GM10248 (cell line): ENCODE measurements at regions not wholly inside any gene's neighbourhood (a gene's known extent, or its start where the extent isn't known, plus 50 kb on each side); places are given as distances from the start of the nearest gene placed in this dataset.

Experiments used
- CTCF ChIA-PET: fragments of 300-600 bp; sonication (Branson Sonifier 250); formaldehyde crosslinking; extraction: SDS; loops from one replicate; lab custom pipeline; 2021; ENCODE audit warnings: antibody characterized with exemption; lab: Yijun Ruan, JAX
- POLR2A ChIA-PET: fragments of 350-650 bp; sonication (Branson Sonifier 250); formaldehyde crosslinking; extraction: SDS; loops from one replicate; lab custom pipeline; 2020; ENCODE audit warnings: antibody characterized with exemption; lab: Yijun Ruan, JAX
- DNase-seq: peaks from one replicate; pipeline ENCODE4 v3.0.0; 2012; ENCODE audit errors: extremely low spot score
- TF ChIP-seq, protein P1 (sequence below): IDR thresholded peaks from 2 replicates; pipeline ENCODE4 v1.5.1; 2012; ENCODE audit warnings: mild to moderate bottlenecking, low read depth; ENCODE audit errors: extremely low read depth, missing control alignments, control extremely low read depth

DNA sequence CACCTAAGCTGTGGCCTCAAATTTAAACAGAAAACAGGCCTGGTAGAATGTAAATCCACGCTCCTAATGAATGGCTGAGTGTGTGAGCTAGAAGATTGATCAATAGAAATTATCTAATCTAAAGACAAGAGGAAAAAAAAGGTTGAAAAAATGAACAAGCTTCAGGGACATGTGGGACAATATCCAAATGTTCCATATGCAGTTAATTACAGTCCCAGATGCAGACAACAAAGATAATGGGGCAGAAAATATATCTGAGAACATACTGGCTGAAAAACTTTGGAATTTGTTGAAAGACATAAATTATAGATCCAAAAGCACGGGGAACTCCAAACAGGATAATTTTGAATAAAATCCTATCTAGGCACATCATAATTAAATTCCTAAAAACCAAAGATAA, 186.7 kb upstream of the SIX2 start:
- POLR2A ChIA-PET, result no interaction called here

DNA sequence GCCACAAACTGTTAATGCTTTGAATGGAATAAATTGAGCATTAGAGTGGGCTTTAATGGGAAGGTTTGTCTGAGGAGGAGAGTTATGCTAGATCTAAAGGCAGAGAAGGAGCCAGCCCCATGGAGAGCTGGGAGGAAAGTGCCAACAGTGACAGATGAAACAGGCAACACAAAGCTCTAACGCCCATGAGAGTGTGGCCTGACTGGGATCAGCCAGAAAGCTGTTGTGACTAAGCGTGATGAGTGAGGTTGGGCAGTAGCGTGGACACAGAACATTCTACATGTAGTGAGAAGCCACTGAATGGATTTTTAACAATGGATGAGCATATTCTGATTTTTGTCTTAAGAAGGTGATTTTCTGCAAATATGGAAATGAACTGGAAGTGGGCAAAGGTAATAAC, 185.3 kb upstream of the SIX2 start:
- TF ChIP-seq, protein P1, sequence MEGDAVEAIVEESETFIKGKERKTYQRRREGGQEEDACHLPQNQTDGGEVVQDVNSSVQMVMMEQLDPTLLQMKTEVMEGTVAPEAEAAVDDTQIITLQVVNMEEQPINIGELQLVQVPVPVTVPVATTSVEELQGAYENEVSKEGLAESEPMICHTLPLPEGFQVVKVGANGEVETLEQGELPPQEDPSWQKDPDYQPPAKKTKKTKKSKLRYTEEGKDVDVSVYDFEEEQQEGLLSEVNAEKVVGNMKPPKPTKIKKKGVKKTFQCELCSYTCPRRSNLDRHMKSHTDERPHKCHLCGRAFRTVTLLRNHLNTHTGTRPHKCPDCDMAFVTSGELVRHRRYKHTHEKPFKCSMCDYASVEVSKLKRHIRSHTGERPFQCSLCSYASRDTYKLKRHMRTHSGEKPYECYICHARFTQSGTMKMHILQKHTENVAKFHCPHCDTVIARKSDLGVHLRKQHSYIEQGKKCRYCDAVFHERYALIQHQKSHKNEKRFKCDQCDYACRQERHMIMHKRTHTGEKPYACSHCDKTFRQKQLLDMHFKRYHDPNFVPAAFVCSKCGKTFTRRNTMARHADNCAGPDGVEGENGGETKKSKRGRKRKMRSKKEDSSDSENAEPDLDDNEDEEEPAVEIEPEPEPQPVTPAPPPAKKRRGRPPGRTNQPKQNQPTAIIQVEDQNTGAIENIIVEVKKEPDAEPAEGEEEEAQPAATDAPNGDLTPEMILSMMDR, result no peak
- ChIA-PET POLR2A (no interaction called here), CTCF (no interaction called here)
- DNase-seq, result no peak

More for the DNA sequence above, 186.7 kb upstream of the SIX2 start:
- CTCF ChIA-PET, result no interaction called here
- no peak for DNase-seq
- TF ChIP-seq, protein P1, result no peak

DNA sequence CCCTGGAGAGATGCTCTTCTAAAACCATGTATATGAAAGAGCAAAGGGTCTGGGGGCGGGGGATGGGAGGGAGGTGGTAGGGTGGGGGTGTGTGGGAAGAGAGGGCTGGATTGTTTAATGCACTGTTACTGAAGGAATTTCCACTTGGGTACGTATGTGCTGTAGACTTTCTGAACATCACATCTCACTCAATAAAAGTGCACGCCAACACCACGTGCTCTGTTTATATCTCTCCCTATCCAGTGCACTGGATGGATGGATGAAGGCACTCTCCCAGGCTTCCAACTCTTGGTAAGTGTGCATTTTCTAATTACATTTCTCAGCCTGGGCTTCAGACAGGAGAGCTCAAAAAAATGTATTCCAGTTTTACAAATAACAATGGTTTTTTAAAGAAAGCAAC, 184.3 kb upstream of the SIX2 start:
- DNase-seq, result no peak
- TF ChIP-seq, protein P1, result no peak
- POLR2A ChIA-PET, result no interaction called here
- CTCF ChIA-PET, result no interaction called here

DNA sequence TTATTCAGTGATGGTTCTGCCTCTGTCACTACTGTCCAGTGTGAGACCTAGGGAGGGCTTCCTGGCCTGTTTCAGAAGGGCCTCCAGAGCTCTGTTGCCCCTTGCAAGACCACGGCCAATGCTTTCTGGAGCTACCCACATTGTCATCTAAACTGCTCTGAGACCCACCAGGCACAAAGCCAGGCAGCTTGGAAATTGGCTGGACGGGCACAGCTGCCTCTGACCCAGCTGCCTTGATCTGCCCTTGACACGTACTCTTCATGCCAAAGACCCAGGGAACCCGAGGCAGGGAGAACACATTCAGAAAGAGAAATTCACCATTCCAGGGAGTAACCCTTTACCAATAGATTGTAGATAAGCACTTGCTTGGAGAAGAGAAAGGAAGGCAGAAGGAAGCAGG, 183.7 kb upstream of the SIX2 start:
- TF ChIP-seq, protein P1, result no peak
- DNase-seq, result no peak
- ChIA-PET CTCF (no interaction called here), POLR2A (no interaction called here)

DNA sequence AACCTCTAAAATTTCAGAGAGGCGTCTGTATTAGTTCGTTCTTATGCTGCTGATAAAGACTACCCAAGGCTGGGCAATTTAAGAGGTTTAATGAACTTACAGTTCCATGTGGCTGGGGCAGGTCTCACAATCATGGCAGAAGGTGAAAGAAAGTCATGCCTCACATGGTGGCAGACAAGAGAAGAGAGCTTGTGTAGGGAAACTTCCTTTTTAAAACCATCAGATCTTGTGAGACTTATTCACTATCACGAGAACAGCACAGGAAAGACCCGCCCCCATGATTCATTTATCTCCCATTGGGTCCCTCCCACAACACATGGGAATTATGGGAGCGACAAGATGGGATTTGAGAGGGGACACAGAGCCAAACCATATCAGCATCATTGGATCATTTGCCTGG, 183.2 kb upstream of the SIX2 start:
- no peak for DNase-seq
- TF ChIP-seq, protein P1, result no peak
- CTCF ChIA-PET, result no interaction called here
- POLR2A ChIA-PET, result no interaction called here

DNA sequence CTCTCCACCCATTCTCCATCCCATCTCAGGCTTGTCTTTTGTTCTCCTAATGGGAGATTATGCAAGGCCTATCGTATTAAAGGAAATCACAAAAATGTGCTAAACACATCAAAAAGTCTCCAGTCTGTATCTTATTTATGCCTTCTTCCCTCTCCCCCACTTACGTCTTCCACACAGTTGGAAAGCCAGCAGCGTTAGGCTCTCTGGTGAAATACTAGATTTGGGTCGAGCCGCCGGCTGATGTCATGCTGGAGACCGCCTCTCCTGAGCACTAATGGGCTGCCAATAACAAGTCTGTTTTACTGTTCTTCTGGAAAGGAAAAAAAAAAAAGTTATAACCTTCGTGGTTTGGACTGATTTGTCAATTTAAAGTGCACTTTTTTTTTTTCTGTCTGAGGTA, 182.7 kb upstream of the SIX2 start:
- ChIA-PET CTCF (no interaction called here), POLR2A (no interaction called here)
- TF ChIP-seq, protein P1, result no peak
- DNase-seq, result no peak
